Fibroblast of skin of back (primary cell): ENCODE measurements at regions not wholly inside any gene's neighbourhood (a gene's known extent, or its start where the extent isn't known, plus 50 kb on each side); places are given as distances from the start of the nearest gene placed in this dataset.
A peak's percentile ranks its signal among the peaks of the same experiment; 100 is the strongest.

ENCODE experiments used
- DNase-seq: peaks from one replicate; pipeline ENCODE4 v3.0.0-alpha.2; 2013

- peak; percentile 54 for DNase-seq
Observed at GRCh38 chr2:176544991-176545956, 276.0 kb downstream of the MTX2 start.

GRCh38 chr2:176546550-176546949 lies 277.3 kb downstream of the MTX2 start:
- no peak for DNase-seq

DNA sequence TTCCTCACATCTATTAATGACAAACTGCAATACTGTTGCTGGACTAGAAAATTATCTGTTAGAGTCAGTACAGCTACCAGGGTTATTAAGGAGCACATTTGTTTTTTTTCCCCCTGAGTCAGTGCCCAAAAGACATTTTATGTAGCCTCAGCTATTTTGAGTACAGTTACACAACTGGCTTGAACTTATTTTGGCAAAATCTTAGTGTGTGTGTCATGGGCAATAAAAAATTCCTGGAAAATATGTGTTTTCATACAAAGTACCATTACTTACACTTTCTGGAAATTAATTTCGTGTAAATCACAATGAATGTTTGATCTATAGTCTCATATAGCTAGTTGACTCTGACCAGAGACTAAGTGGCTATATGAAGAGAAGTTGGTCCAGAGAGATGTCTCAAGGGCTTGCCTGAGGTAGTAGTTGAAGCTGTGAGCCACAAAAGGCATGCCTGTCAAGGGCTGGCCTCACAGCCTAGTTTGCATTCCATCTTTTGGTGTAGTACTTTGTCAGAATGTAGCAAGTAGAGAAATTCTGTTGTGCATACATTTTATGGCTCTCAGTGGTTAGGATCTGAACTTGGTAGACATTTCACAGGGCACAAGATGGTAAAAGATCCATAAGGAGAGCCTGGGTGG lies 283.4 kb downstream of the MTX2 start:
- DNase-seq: peak; percentile 89

- peak; percentile 75 for DNase-seq
Observed at GRCh38 chr2:176553685-176554100, 284.5 kb downstream of the MTX2 start.

DNA sequence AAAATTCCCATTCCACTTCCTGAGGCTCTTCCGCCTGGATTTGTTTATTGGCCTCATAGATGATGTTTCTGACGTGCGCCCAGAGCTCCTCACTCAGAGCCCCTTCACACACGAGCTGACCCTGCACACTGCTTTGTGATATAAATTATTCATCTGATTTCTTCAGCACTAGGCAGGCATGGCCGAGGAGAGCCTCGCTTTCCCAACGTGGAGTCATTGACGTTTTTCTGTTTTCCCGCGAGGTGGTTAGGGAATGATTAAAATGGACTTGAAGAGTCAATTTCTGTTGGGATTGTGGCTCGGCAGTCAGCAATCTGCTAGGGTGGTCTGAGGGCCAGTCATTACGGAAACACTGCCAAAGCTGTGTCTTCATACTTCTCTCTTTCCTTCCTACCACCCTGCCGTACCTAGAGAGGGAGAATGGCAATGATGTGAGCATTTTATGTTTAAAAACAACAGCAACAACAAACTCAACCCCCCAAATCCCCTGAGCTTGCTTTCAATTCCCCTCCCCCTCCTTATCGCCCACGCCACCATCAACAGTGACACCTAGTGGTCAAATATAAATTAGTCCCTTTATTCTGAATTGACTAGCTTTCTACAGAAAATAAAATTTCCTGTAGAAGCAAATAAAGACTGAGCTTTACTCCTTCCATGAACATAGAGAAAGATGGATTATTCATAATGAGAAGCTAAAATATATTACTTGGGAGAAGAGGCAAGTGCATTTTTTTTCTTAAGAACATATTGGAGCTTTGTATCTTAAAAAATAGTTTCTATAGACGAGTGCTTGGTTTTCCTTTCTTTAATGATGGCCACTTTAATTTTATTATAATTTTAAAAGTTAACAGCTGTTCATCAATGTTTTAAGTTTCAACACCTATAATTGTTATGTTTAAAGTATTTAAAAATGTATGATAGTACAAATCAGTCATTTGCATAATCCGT lies 285.1 kb downstream of the MTX2 start:
- DNase-seq: peak; percentile 64

DNA sequence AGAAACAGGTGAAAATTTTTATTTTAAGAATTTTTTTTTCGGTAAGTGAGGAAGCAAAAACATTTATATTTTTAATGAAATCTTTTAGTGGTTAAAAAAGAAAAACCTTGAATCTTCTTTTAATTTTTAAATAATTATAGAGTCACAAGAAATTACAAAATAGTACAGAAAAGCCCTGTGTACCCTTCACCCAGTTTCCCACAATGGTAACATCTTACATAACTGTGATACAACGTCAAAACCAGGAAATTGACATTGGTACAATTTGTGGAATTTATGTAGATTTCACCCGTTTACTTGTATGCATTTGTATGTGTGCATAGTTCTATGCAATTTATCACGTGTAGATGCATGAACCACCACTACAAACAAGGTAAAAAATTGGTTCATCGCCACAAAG lies 285.9 kb downstream of the MTX2 start:
- no peak for DNase-seq

DNA sequence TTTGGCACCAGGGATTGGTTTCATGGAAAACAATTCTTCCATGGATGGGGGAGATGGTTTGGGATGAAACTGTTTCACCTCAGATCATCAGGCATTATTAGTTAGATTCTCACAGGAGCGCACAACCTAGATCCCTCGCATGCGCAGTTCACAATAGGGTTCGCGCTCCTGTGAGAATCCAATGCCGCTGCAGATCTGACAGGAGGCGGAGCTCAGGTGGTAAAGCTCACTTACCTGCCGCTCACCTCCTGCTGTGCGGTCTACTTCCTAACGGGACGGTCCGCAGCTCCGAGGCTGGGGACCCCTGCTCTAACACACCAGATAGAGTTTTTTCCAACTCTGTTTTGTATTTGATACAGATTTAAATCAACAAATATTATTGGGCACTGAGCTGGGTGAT lies 286.5 kb downstream of the MTX2 start:
- no peak for DNase-seq

GRCh38 chr2:176556373-176556772 lies 287.1 kb downstream of the MTX2 start:
- DNase-seq: no peak

GRCh38 chr2:176557821-176558220 lies 288.6 kb downstream of the MTX2 start:
- no peak for DNase-seq

DNA sequence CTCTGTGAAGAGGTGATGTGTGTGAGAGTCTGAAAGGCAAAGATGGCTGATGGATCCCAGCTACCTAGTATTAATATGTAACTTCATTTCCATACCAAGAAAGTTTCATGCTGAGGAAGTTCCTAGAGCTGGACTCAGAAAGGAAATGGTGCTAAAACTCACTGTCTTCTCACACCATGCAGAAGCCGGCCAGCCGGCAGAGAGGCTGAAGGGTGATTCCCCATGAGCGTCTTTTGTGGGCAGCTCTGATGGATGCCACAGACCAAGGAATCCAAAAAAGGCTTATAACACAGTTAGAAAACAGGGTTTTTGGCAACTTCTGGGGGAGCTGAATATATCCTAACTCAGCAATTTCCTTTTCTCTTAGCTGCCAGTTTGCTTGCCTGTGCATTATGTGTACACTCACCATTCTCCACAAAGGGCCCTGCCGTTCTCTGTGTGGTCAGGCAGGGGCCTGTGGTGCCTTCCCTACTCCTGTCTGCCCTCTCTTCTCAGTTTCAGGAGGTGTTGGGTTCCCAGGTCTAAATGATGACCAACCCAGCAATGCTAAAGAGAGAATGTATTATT lies 289.4 kb downstream of the MTX2 start:
- no peak for DNase-seq

DNA sequence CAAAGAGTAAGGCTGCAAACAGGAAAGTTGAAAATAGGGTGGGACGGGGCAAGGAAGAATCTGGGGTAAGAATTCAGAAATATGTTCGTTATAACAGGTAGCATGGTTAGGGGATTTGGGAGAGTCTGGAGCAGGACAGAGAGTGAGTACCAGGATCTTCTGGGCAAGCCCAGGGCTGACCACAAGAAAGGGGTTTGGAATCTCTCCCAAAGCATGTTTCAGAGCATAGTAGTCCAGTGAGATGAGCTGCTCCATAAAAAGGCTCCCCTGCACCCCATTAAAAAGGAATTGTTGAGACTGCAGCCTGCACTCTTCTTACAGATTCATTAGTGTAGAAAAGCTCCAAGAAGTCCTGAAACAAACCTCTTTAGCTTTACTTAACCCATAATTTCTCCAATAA lies 291.1 kb downstream of the MTX2 start:
- no peak for DNase-seq

DNA sequence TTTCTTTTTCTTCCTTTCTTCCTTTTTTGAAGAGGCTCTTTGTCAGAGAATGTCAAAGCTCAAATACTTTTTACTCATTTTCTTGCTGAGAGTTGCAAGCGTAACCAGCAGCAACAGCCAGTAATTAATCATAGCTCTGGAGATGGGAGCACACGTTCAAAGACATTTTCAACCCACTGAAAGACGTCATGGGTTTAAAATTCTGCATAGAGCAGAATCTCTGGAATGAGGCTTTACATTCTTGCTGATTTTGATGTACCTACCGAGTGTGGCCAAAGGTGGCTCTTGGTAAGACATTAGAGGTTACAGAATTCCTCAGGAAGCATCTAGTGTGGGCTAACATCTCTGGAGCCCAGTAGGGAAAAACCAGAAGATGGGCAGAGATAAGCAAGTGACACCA lies 292.5 kb downstream of the MTX2 start:
- peak; percentile 66 for DNase-seq

- DNase-seq: peak; percentile 86
Observed at GRCh38 chr2:176562359-176563078, 293.3 kb downstream of the MTX2 start.

- no peak for DNase-seq
Observed at GRCh38 chr2:176565641-176566323, 296.5 kb downstream of the MTX2 start.

GRCh38 chr2:176566496-176566895 lies 297.3 kb downstream of the MTX2 start:
- DNase-seq: no peak

DNA sequence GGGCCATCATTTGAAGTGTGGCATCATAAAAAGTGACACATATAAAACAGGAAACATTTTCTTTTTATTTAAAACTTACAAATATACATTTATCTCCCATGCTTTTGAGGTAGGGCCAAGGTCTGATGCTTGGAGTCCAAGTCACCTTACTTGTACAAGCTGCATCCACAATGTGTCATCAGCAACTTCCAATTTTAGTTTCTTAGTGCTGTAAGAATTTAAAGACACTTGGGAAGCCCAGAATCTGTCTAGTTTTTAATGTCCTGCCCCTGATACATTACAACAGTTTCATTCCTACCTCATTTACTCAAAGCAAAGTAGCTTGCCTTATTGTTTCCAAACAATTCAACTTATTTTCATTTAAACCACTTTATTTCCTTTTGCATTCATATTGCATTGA lies 297.7 kb downstream of the MTX2 start:
- DNase-seq: no peak

DNA sequence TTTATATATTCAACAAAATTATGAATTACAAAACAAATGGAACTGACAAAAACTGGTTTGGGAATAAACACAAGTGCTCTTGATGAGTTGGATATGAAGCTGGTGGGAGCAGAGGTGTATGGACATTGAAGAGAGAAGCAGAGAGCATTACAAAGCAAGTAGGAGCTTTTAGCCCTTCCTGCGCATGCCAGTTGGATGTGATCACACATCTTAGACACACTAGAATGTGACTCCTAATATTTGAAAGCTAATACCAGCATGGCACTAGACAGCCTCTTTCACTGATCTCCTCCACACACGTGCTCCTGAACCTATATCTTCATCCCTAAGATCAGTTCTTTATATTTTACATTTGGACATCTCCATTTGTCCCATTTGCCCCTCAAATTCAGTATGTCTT lies 298.1 kb downstream of the MTX2 start:
- peak; percentile 48 for DNase-seq

DNA sequence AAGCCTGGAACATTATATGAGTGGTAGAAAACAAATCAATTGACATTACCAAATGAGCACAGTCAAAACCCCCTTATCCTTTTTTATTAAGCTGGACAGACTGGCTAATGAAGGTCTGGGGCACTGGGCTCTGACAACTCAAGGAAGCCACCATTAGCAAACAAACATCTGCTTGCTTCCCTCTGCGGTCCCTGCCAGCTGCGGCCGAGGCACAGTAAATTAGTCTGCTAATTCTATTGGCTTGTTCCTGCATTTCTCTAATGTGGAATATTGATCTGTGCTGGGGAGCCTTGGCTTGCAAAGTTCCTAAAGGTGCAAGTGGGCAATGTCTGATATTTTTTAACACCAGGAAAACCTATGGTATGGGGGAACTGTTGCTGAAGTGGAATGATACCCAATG lies 300.3 kb downstream of the MTX2 start:
- DNase-seq: no peak

DNA sequence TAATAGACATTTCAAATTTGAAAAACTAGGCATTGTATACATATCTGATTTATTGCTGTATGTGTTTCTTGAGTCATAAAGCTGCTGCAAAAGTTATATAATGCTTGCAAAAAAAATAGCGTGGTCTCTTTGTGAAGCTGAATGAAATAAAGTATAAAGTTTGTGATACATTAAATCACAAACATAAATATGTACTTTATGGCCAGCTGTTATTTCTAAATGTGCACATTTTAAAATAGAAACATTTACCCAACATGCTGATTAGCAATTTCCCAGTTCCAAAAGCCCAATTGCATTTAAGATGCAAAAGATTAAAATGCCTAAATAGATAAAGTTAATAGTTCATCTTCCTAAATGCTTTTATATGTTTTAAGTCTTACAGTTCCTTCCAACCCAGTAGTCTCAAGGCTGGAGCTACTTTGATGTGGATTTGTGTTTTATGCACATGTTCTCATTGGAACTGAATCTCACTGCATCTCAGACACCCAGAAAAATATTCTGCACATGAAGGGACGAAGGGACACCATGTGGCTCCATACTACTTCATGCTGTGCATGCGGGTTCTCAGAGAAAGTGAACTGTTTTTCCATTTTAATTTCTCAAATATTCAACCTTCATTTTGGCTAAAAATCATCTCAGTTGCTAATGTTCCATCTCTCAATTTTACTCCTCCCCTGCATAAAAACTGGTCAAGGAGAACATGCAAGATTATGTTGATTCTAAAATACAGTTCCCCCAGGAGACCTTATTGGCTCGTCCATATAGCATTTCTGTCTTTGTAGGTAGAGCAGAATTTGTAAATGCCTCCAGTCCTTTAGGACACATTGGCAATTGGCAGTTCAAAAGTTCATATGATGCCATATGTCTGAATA lies 304.6 kb downstream of the MTX2 start:
- DNase-seq: no peak
